Loucy (cell line): ENCODE measurements at regions not wholly inside any gene's neighbourhood (a gene's known extent, or its start where the extent isn't known, plus 50 kb on each side); places are given as distances from the start of the nearest gene placed in this dataset.
"Not testable (repeated sequence)": the region's sequence is repeated elsewhere in the genome, so short reads cannot be mapped to it uniquely, and the experiment has no call there.

ENCODE experiments used
- H2AFZ ChIP-seq: fragments of 200-600 bp; sonication (generic); 2 replicates; pipeline ENCODE4 v1.6.0; 2016; ENCODE audit warnings: antibody characterized with exemption, mild to moderate bottlenecking, low read length, moderate library complexity
- H3F3A ChIP-seq: fragments of 200-600 bp; 2 replicates; pipeline ENCODE4 v1.6.0; 2016; ENCODE audit warnings: antibody characterized with exemption, low read depth, mild to moderate bottlenecking
- H3K27me3 ChIP-seq: fragments of 200-600 bp; sonication (generic); 2 replicates; pipeline ENCODE4 v1.6.1; 2014; ENCODE audit warnings: low read length, mild to moderate bottlenecking; ENCODE audit not compliant: insufficient read depth, poor library complexity, severe bottlenecking
- H3K36me3 ChIP-seq: fragments of 200-600 bp; sonication (generic); 2 replicates; pipeline ENCODE4 v1.6.1; 2016; ENCODE audit warnings: low read length; ENCODE audit not compliant: insufficient read depth
- H3K4me1 ChIP-seq: fragments of 200-600 bp; sonication (generic); 2 replicates; pipeline ENCODE4 v1.5.1; 2014; ENCODE audit warnings: low read length, mild to moderate bottlenecking; ENCODE audit not compliant: insufficient read depth, poor library complexity, severe bottlenecking
- H3K4me2 ChIP-seq: fragments of 200-600 bp; sonication (generic); 2 replicates; pipeline ENCODE4 v1.6.0; 2014; ENCODE audit warnings: antibody characterized with exemption, low read length, low read depth, mild to moderate bottlenecking; ENCODE audit not compliant: poor library complexity, severe bottlenecking
- H3K4me3 ChIP-seq: fragments of 200-600 bp; sonication (generic); 2 replicates; pipeline ENCODE4 v1.5.1; 2014; ENCODE audit warnings: low read length, mild to moderate bottlenecking, mixed read lengths; ENCODE audit not compliant: poor library complexity, severe bottlenecking
- H3K79me2 ChIP-seq: fragments of 200-600 bp; sonication (generic); 2 replicates; pipeline ENCODE4 v1.6.1; 2014; ENCODE audit warnings: low read length; ENCODE audit not compliant: insufficient read depth
- H3K9ac ChIP-seq: fragments of 200-600 bp; sonication (generic); 2 replicates; pipeline ENCODE4 v1.6.0; 2014; ENCODE audit warnings: mild to moderate bottlenecking, low read depth, low read length, moderate library complexity; ENCODE audit not compliant: poor library complexity, severe bottlenecking
- H3K9me2 ChIP-seq: fragments of 200-600 bp; sonication (generic); replicated peaks from 2 replicates; pipeline ENCODE4 v1.6.1; 2016; ENCODE audit warnings: low read depth, low read length, mixed read lengths
- H3K9me3 ChIP-seq: fragments of 200-600 bp; sonication (generic); 2 replicates; pipeline ENCODE4 v1.6.1; 2014; ENCODE audit warnings: mild to moderate bottlenecking, antibody characterized with exemption, low read length, low read depth; ENCODE audit not compliant: insufficient read depth
- H4K20me1 ChIP-seq: fragments of 200-600 bp; sonication (generic); 2 replicates; pipeline ENCODE4 v1.6.0; 2014; ENCODE audit warnings: antibody characterized with exemption, low read length, mild to moderate bottlenecking; ENCODE audit not compliant: insufficient read depth, poor library complexity, severe bottlenecking
- EZH2phosphoT487 ChIP-seq: fragments of 200-600 bp; IDR thresholded peaks from 2 replicates; pipeline ENCODE4 v1.6.1; 2018; ENCODE audit warnings: antibody characterized with exemption, mild to moderate bottlenecking, moderate library complexity, borderline replicate concordance
- TF ChIP-seq, protein P1 (sequence below): fragments of 200-600 bp; sonication (generic); conservative IDR thresholded peaks from 2 replicates; pipeline ENCODE4 v1.5.1; 2014; ENCODE audit warnings: mild to moderate bottlenecking, antibody characterized with exemption, low read length

DNA sequence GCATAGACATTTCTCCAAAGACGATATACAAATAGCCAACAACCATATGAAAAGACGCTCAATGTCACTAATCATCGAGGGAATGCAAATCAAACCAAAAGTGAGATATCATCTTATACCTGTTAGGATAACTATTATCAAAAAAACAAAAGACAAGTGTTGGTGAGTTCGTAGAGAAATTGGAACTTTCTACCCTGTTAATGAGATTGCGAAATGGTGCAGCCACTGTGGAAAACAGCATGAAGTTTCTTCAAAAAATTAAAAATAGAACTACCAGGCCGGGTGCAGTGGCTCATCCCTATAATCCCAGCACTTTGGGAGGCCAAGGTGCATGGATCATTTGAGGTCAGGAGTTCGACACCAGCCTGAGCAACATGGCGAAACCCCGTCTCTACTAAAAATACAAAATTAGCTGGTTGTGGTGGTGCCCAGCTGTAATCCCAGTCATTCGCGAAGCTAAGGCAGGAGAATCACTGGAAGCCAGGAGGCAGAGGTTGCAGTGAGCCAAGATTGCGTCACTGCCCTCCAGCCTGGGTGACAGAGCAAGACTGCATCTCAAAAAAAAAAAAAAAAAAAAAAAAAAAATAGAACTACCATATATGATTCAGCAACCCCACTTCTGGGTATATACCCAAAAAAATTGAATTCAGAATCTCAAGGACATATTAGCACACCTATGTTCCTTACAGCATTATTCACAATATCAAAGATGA, 170.0 kb upstream of the ZNF184 start:
- no peaks in the 10 kb centered on the region for H4K20me1 ChIP-seq
- no peaks in the 10 kb centered on the region for H3K9me3 ChIP-seq
- no peak overlapping the region for H3K4me3 ChIP-seq
- H3K4me2 ChIP-seq: no peak overlapping the region
- TF ChIP-seq, protein P1, sequence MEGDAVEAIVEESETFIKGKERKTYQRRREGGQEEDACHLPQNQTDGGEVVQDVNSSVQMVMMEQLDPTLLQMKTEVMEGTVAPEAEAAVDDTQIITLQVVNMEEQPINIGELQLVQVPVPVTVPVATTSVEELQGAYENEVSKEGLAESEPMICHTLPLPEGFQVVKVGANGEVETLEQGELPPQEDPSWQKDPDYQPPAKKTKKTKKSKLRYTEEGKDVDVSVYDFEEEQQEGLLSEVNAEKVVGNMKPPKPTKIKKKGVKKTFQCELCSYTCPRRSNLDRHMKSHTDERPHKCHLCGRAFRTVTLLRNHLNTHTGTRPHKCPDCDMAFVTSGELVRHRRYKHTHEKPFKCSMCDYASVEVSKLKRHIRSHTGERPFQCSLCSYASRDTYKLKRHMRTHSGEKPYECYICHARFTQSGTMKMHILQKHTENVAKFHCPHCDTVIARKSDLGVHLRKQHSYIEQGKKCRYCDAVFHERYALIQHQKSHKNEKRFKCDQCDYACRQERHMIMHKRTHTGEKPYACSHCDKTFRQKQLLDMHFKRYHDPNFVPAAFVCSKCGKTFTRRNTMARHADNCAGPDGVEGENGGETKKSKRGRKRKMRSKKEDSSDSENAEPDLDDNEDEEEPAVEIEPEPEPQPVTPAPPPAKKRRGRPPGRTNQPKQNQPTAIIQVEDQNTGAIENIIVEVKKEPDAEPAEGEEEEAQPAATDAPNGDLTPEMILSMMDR: no peak
- TF ChIP-seq EZH2phosphoT487: no peak
- no peak overlapping the region for H3K9ac ChIP-seq
- H3K4me1 ChIP-seq: no peaks in the 10 kb centered on the region
- H3K36me3 ChIP-seq: no peaks in the 10 kb centered on the region
- H2AFZ ChIP-seq: no peak overlapping the region
- H3K79me2 ChIP-seq: no peaks in the 10 kb centered on the region
- no peaks in the 10 kb centered on the region for H3F3A ChIP-seq
- no peaks in the 10 kb centered on the region for H3K9me2 ChIP-seq
- no peaks in the 10 kb centered on the region for H3K27me3 ChIP-seq

DNA sequence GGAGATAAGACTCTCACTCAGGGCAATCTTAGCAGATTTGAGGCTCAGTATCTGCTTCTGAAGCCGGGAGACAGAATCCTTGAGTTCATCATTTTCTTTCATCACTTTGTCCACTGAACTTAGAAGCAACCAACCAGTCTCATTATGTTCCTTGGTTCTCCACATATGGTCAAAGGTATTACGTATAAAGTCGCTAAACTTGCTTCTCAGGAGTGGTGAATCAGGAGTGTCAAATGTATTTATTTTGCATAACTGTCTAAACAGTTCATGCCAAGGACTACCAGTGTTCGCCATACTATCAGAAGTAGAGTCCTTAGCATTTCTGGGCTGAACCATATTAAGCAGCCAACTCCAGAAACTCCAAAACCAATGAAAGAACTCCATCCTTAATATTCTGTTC, 163.0 kb upstream of the ZNF184 start:
- H3K27me3 ChIP-seq: not testable (repeated sequence)

DNA sequence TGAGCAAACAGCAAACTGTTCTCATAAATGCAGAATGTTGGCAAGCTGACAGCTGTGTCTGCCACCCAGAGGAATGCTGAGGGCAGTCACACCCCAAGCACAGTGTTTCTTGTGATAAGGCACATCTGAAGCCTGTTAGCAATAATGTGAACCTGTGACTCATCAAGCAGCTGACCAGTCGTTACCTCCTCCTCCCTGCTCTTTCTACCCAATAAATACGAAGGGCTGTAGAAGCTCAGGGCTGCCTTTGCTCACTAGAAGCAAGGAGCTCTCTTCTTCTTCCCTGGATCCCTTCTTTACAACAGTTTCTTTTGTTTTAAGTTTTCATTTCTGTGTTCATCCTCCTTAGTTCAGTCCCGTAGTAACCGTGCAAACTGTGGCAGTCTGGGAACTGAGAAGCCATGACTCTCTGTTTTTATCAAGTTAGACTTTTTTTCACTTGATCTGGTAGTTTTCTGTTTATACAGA, 160.3 kb upstream of the ZNF184 start:
- H3K4me1 ChIP-seq, H3K79me2 ChIP-seq, H3K9me2 ChIP-seq, H3K9ac ChIP-seq, H3K27me3 ChIP-seq, H3K4me3 ChIP-seq, H3F3A ChIP-seq, H4K20me1 ChIP-seq, H3K4me2 ChIP-seq, H3K9me3 ChIP-seq, H3K36me3 ChIP-seq, H2AFZ ChIP-seq: not testable (repeated sequence)

More for the DNA sequence above, 163.0 kb upstream of the ZNF184 start:
- H3K9ac ChIP-seq, H2AFZ ChIP-seq, H3K9me3 ChIP-seq, H3K36me3 ChIP-seq, H3K79me2 ChIP-seq, H3F3A ChIP-seq, H4K20me1 ChIP-seq, H3K4me2 ChIP-seq, H3K4me1 ChIP-seq, H3K4me3 ChIP-seq, H3K9me2 ChIP-seq: not testable (repeated sequence)

DNA sequence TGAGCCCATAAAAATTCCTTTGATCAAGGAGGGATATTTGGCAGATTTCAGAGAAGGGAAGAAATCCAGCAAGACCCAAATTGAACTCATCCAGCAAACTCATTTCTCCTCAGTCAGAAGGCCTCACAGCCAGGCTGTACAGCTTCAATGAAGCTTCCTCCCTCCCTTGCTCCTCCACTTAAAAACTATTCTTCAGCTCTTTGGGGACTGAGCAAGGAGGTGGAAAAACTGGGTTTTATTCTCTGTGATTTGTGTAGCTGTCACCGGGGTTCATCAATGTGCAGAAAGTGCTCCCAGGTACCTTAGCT, 158.7 kb upstream of the ZNF184 start:
- Histone ChIP-seq H3K9me2 (no peaks in the 10 kb centered on the region), H3K36me3 (no peaks in the 10 kb centered on the region), H3K9ac (no peak overlapping the region), H3K27me3 (no peaks in the 10 kb centered on the region), H3K4me2 (no peak overlapping the region), H2AFZ (no peak overlapping the region), H3K9me3 (no peaks in the 10 kb centered on the region), H3F3A (no peaks in the 10 kb centered on the region), H3K79me2 (no peaks in the 10 kb centered on the region), H3K4me3 (no peak overlapping the region), H3K4me1 (no peaks in the 10 kb centered on the region), H4K20me1 (no peaks in the 10 kb centered on the region)
- TF ChIP-seq, protein P1: no peak
- no peak for TF ChIP-seq EZH2phosphoT487
